D721Med (cell line): ENCODE measurements at regions not wholly inside any gene's neighbourhood (a gene's known extent, or its start where the extent isn't known, plus 50 kb on each side); places are given as distances from the start of the nearest gene placed in this dataset.

Experiments used
- DNase-seq: peaks from one replicate; pipeline ENCODE4 v3.0.0; 2011; ENCODE audit warnings: low spot score; ENCODE audit not compliant: insufficient read length
- FAIRE-seq: peaks from 2 replicates; lab custom pipeline; 2011; peaks lifted over from hg19 to GRCh38; lab: Jason Lieb, UNC
- CTCF ChIP-seq: IDR thresholded peaks from 2 replicates; pipeline ENCODE4 v1.5.1; 2012; ENCODE audit warnings: mild to moderate bottlenecking, control low read depth; ENCODE audit not compliant: insufficient read depth; ENCODE audit errors: missing control alignments

GRCh38 chr6:85044361-85044760, 280.0 kb upstream of the TBX18 start:
- DNase-seq = no peak
- TF ChIP-seq CTCF = no peak
- FAIRE-seq = no peak

GRCh38 chr6:85041376-85041775, 277.0 kb upstream of the TBX18 start:
- no peak for TF ChIP-seq CTCF
- DNase-seq (no peak), FAIRE-seq (no peak)

GRCh38 chr6:85037221-85037620, 272.8 kb upstream of the TBX18 start:
- no peak for DNase-seq
- no peak for FAIRE-seq

GRCh38 chr6:85035766-85036165, 271.4 kb upstream of the TBX18 start:
- DNase-seq (no peak), FAIRE-seq (no peak)
- no peak for TF ChIP-seq CTCF

More at GRCh38 chr6:85037221-85037620, 272.8 kb upstream of the TBX18 start:
- no peak for TF ChIP-seq CTCF

GRCh38 chr6:85033547-85033946, 269.1 kb upstream of the TBX18 start:
- TF ChIP-seq CTCF = no peak
- FAIRE-seq = no peak

GRCh38 chr6:85026021-85026420, 261.6 kb upstream of the TBX18 start:
- no peak for FAIRE-seq

More at GRCh38 chr6:85033547-85033946, 269.1 kb upstream of the TBX18 start:
- DNase-seq = no peak

GRCh38 chr6:85023721-85024120, 259.3 kb upstream of the TBX18 start:
- TF ChIP-seq CTCF = no peak
- DNase-seq = no peak
- FAIRE-seq = no peak

More at GRCh38 chr6:85026021-85026420, 261.6 kb upstream of the TBX18 start:
- no peak for DNase-seq
- TF ChIP-seq CTCF = no peak
